ENCODE measurements at regions not wholly inside any gene's neighbourhood (a gene's known extent, or its start where the extent isn't known, plus 50 kb on each side); places are given as distances from the start of the nearest gene placed in this dataset.

DNA sequence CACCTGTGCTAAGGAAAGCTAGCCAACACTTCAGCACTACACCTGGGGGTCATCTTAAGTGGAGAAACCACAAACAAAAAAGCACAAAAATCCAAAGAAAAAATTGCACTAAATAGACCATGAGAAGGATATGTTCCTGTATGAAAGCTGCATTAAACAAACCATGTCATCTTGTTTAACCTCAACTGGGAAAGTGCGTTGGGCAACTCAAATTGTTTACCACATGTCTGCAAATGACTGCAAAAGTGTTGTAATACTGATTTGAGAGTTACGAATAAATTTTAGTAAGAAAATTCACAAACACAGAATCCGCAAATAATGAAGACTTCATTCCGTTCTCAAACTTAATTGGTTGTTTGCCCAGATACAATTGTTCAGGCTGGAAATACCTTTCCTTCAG lies 111.9 kb upstream of the EGFR start:
- TF ChIP-seq, protein P1, sequence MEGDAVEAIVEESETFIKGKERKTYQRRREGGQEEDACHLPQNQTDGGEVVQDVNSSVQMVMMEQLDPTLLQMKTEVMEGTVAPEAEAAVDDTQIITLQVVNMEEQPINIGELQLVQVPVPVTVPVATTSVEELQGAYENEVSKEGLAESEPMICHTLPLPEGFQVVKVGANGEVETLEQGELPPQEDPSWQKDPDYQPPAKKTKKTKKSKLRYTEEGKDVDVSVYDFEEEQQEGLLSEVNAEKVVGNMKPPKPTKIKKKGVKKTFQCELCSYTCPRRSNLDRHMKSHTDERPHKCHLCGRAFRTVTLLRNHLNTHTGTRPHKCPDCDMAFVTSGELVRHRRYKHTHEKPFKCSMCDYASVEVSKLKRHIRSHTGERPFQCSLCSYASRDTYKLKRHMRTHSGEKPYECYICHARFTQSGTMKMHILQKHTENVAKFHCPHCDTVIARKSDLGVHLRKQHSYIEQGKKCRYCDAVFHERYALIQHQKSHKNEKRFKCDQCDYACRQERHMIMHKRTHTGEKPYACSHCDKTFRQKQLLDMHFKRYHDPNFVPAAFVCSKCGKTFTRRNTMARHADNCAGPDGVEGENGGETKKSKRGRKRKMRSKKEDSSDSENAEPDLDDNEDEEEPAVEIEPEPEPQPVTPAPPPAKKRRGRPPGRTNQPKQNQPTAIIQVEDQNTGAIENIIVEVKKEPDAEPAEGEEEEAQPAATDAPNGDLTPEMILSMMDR (IDR thresholded peaks at IDR 0.05) = no peak
- no peak for TF ChIP-seq POLR2A (IDR thresholded peaks at IDR 0.05)

Data from right lobe of liver (tissue), 4 donors.